ENCODE measurements at regions not wholly inside any gene's neighbourhood (a gene's known extent, or its start where the extent isn't known, plus 50 kb on each side); places are given as distances from the start of the nearest gene placed in this dataset.

DNA sequence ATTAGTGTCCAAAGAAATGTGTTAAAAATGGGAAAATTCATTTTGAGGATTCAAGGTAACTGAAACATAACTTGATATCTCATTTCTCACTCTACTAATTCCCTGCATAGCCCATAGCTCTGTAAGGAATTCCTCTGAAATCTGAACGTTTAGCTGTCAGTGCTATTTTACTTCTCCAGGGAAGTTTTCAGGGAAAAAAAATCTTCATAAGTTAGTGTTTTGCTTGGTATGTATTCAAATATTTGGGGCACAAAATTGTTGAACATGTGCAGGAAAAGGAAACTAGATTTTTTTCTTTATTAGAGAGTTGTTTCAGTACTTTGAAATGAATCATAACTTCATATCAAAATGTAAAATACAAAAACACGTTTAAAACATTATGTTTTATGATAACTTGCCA lies 891.4 kb downstream of the CENPC start:
- H3K4me1 ChIP-seq (ENCODE audit: control insufficient read depth, insufficient read depth, low read length) = no peaks in the 10 kb centered on the region
- H3K36me3 ChIP-seq (ENCODE audit: control insufficient read depth, insufficient read depth, low read length) = no peaks in the 10 kb centered on the region
- H3K27ac ChIP-seq (ENCODE audit: low read depth, low read length) = no peak overlapping the region
- no peak overlapping the region for H3K4me3 ChIP-seq (ENCODE audit: low read depth, low read length)
- no peaks in the 10 kb centered on the region for H3K9me3 ChIP-seq (ENCODE audit: control insufficient read depth, insufficient read depth, low read length)
- H3K27me3 ChIP-seq (ENCODE audit: control insufficient read depth, insufficient read depth, low read length) = no peaks in the 10 kb centered on the region
- no peak overlapping the region for H3K9ac ChIP-seq (ENCODE audit: low read depth, low read length)

- H3K27ac ChIP-seq (ENCODE audit: low read depth, low read length) = no peak overlapping the region
- H3K9me3 ChIP-seq (ENCODE audit: control insufficient read depth, insufficient read depth, low read length) = no peaks in the 10 kb centered on the region
- H3K27me3 ChIP-seq (ENCODE audit: control insufficient read depth, insufficient read depth, low read length) = no peaks in the 10 kb centered on the region
These were observed 896.1 kb downstream of the CENPC start for GRCh38 chr4:66649236-66649635.

GRCh38 chr4:66647926-66648325 lies 897.4 kb downstream of the CENPC start:
- Histone ChIP-seq H3K4me1 (ENCODE audit: control insufficient read depth, insufficient read depth, low read length) (no peaks in the 10 kb centered on the region; the same call in 1 of the 2 replicates), H3K27ac (ENCODE audit: low read depth, low read length) (no peak overlapping the region), H3K36me3 (ENCODE audit: control insufficient read depth, insufficient read depth, low read length) (no peaks in the 10 kb centered on the region), H3K9me3 (ENCODE audit: control insufficient read depth, insufficient read depth, low read length) (no peaks in the 10 kb centered on the region), H3K27me3 (ENCODE audit: control insufficient read depth, insufficient read depth, low read length) (no peaks in the 10 kb centered on the region), H3K9ac (ENCODE audit: low read depth, low read length) (no peak overlapping the region), H3K4me3 (ENCODE audit: low read depth, low read length) (no peak overlapping the region)

More at GRCh38 chr4:66649236-66649635, 896.1 kb downstream of the CENPC start:
- Histone ChIP-seq H3K4me1 (ENCODE audit: control insufficient read depth, insufficient read depth, low read length) (no peaks in the 10 kb centered on the region), H3K9ac (ENCODE audit: low read depth, low read length) (no peak overlapping the region), H3K36me3 (ENCODE audit: control insufficient read depth, insufficient read depth, low read length) (no peaks in the 10 kb centered on the region), H3K4me3 (ENCODE audit: low read depth, low read length) (no peak overlapping the region)

- H3K4me1 ChIP-seq (ENCODE audit: control insufficient read depth, insufficient read depth, low read length) = no peaks in the 10 kb centered on the region; the same call in 1 of the 2 replicates
- no peak overlapping the region for H3K9ac ChIP-seq (ENCODE audit: low read depth, low read length)
- H3K9me3 ChIP-seq (ENCODE audit: control insufficient read depth, insufficient read depth, low read length) = no peaks in the 10 kb centered on the region
- H3K27ac ChIP-seq (ENCODE audit: low read depth, low read length) = no peak overlapping the region
- H3K4me3 ChIP-seq (ENCODE audit: low read depth, low read length) = no peak overlapping the region
- no peaks in the 10 kb centered on the region for H3K36me3 ChIP-seq (ENCODE audit: control insufficient read depth, insufficient read depth, low read length)
- H3K27me3 ChIP-seq (ENCODE audit: control insufficient read depth, insufficient read depth, low read length) = no peaks in the 10 kb centered on the region
These were observed 897.8 kb downstream of the CENPC start for GRCh38 chr4:66647476-66647875.

GRCh38 chr4:66640233-66640990 lies 904.9 kb downstream of the CENPC start:
- Histone ChIP-seq H3K4me3 (ENCODE audit: low read depth, low read length) (no peak overlapping the region), H3K9me3 (ENCODE audit: control insufficient read depth, insufficient read depth, low read length) (no peaks in the 10 kb centered on the region), H3K36me3 (ENCODE audit: control insufficient read depth, insufficient read depth, low read length) (no peaks in the 10 kb centered on the region), H3K27me3 (ENCODE audit: control insufficient read depth, insufficient read depth, low read length) (no peaks in the 10 kb centered on the region), H3K27ac (ENCODE audit: low read depth, low read length) (no peak overlapping the region), H3K9ac (ENCODE audit: low read depth, low read length) (no peak overlapping the region), H3K4me1 (ENCODE audit: control insufficient read depth, insufficient read depth, low read length) (peaks cover 5% of the 10 kb centered on the region; the same call in 1 of the 2 replicates)

- H3K4me3 ChIP-seq (ENCODE audit: low read depth, low read length) = no peak overlapping the region
- H3K27ac ChIP-seq (ENCODE audit: low read depth, low read length) = no peak overlapping the region
- no peaks in the 10 kb centered on the region for H3K36me3 ChIP-seq (ENCODE audit: control insufficient read depth, insufficient read depth, low read length)
- H3K27me3 ChIP-seq (ENCODE audit: control insufficient read depth, insufficient read depth, low read length) = no peaks in the 10 kb centered on the region
- H3K4me1 ChIP-seq (ENCODE audit: control insufficient read depth, insufficient read depth, low read length) = peaks cover 5% of the 10 kb centered on the region; the same call in 1 of the 2 replicates
- H3K9me3 ChIP-seq (ENCODE audit: control insufficient read depth, insufficient read depth, low read length) = no peaks in the 10 kb centered on the region
- no peak overlapping the region for H3K9ac ChIP-seq (ENCODE audit: low read depth, low read length)
These were observed 905.9 kb downstream of the CENPC start for GRCh38 chr4:66639361-66639760.

- Histone ChIP-seq H3K4me3 (ENCODE audit: low read depth, low read length) (no peak overlapping the region), H3K27me3 (ENCODE audit: control insufficient read depth, insufficient read depth, low read length) (no peaks in the 10 kb centered on the region), H3K4me1 (ENCODE audit: control insufficient read depth, insufficient read depth, low read length) (0 out of 2 replicates have a peak, but pooled peaks cover 5% of the 10 kb centered on the region), H3K9ac (ENCODE audit: low read depth, low read length) (no peak overlapping the region), H3K36me3 (ENCODE audit: control insufficient read depth, insufficient read depth, low read length) (no peaks in the 10 kb centered on the region), H3K27ac (ENCODE audit: low read depth, low read length) (no peak overlapping the region), H3K9me3 (ENCODE audit: control insufficient read depth, insufficient read depth, low read length) (no peaks in the 10 kb centered on the region)
These were observed 909.0 kb downstream of the CENPC start for GRCh38 chr4:66636349-66636748.

DNA sequence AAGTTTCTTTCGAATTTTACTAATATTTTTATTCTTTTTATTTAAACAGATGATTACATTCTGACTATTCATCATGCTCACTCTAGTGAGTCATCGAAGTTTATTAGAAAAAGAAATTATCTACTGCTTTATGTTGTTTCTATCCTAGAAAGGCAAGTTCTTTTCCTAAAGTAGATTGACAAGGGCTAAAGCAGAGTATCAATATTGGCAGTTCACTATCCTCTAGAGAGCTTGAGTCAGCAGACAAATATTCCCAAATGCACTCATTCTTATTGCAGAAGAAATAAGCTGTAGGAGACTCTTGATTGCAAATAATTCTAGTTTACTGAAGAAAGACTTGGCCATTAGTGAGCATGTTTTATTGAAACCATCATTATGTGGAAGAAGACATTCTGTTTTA lies 911.8 kb downstream of the CENPC start:
- Histone ChIP-seq H3K9me3 (ENCODE audit: control insufficient read depth, insufficient read depth, low read length) (no peaks in the 10 kb centered on the region), H3K27ac (ENCODE audit: low read depth, low read length) (no peak overlapping the region), H3K4me3 (ENCODE audit: low read depth, low read length) (no peak overlapping the region), H3K4me1 (ENCODE audit: control insufficient read depth, insufficient read depth, low read length) (no peaks in the 10 kb centered on the region), H3K27me3 (ENCODE audit: control insufficient read depth, insufficient read depth, low read length) (no peaks in the 10 kb centered on the region), H3K36me3 (ENCODE audit: control insufficient read depth, insufficient read depth, low read length) (no peaks in the 10 kb centered on the region), H3K9ac (ENCODE audit: low read depth, low read length) (no peak overlapping the region)

GRCh38 chr4:66629927-66630326 lies 915.4 kb downstream of the CENPC start:
- Histone ChIP-seq H3K4me3 (ENCODE audit: low read depth, low read length) (no peak overlapping the region), H3K27ac (ENCODE audit: low read depth, low read length) (no peak overlapping the region)

GRCh38 chr4:66628146-66628545 lies 917.2 kb downstream of the CENPC start:
- Histone ChIP-seq H3K36me3 (ENCODE audit: control insufficient read depth, insufficient read depth, low read length) (no peaks in the 10 kb centered on the region), H3K9ac (ENCODE audit: low read depth, low read length) (no peak overlapping the region), H3K4me1 (ENCODE audit: control insufficient read depth, insufficient read depth, low read length) (no peaks in the 10 kb centered on the region), H3K4me3 (ENCODE audit: low read depth, low read length) (no peak overlapping the region), H3K9me3 (ENCODE audit: control insufficient read depth, insufficient read depth, low read length) (no peaks in the 10 kb centered on the region), H3K27ac (ENCODE audit: low read depth, low read length) (no peak overlapping the region), H3K27me3 (ENCODE audit: control insufficient read depth, insufficient read depth, low read length) (no peaks in the 10 kb centered on the region)

More at GRCh38 chr4:66629927-66630326, 915.4 kb downstream of the CENPC start:
- H3K4me1 ChIP-seq (ENCODE audit: control insufficient read depth, insufficient read depth, low read length) = no peaks in the 10 kb centered on the region
- H3K27me3 ChIP-seq (ENCODE audit: control insufficient read depth, insufficient read depth, low read length) = no peaks in the 10 kb centered on the region
- no peaks in the 10 kb centered on the region for H3K36me3 ChIP-seq (ENCODE audit: control insufficient read depth, insufficient read depth, low read length)
- no peak overlapping the region for H3K9ac ChIP-seq (ENCODE audit: low read depth, low read length)
- H3K9me3 ChIP-seq (ENCODE audit: control insufficient read depth, insufficient read depth, low read length) = no peaks in the 10 kb centered on the region

DNA sequence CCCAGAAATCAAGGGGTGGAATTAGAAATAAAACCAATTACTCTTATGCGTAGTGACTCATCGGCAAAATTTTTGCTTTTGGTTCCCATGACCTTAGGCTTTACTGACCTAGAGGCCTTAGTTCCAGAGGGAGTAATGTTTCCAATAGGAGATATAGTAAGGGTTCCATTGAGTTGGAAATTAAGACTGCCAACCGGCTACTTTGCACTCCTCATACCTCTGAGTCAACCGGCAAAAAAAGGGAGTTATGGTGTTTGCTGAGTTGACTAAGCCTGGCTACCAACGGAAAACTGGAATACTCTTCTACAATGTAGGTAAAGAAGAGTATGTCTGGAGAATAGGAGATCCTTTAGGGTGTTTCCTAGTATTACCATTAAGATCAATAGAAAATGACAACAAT lies 919.8 kb downstream of the CENPC start:
- H3K4me1 ChIP-seq (ENCODE audit: control insufficient read depth, insufficient read depth, low read length) = no peaks in the 10 kb centered on the region
- H3K36me3 ChIP-seq (ENCODE audit: control insufficient read depth, insufficient read depth, low read length) = no peaks in the 10 kb centered on the region
- H3K9ac ChIP-seq (ENCODE audit: low read depth, low read length) = no peak overlapping the region
- no peaks in the 10 kb centered on the region for H3K9me3 ChIP-seq (ENCODE audit: control insufficient read depth, insufficient read depth, low read length)
- no peak overlapping the region for H3K4me3 ChIP-seq (ENCODE audit: low read depth, low read length)
- no peaks in the 10 kb centered on the region for H3K27me3 ChIP-seq (ENCODE audit: control insufficient read depth, insufficient read depth, low read length)
- no peak overlapping the region for H3K27ac ChIP-seq (ENCODE audit: low read depth, low read length)

All from HUES48 (cell line).